TTC549 (cell line): ENCODE measurements at regions not wholly inside any gene's neighbourhood (a gene's known extent, or its start where the extent isn't known, plus 50 kb on each side); places are given as distances from the start of the nearest gene placed in this dataset.

ENCODE experiments used
- FAIRE-seq: peaks from 2 replicates; lab custom pipeline; 2012; peaks lifted over from hg19 to GRCh38; lab: Jason Lieb, UNC

- no peak for FAIRE-seq
These were observed 504.7 kb downstream of the SOX2 start for GRCh38 chr3:182216311-182216970.

- no peak for FAIRE-seq
These were observed 508.3 kb downstream of the SOX2 start for GRCh38 chr3:182220013-182220412.

GRCh38 chr3:182220471-182220870 lies 508.7 kb downstream of the SOX2 start:
- FAIRE-seq, result no peak

GRCh38 chr3:182226995-182227394 lies 515.3 kb downstream of the SOX2 start:
- no peak for FAIRE-seq

GRCh38 chr3:182233405-182233804 lies 521.7 kb downstream of the SOX2 start:
- no peak for FAIRE-seq

- FAIRE-seq, result no peak
These were observed 522.2 kb downstream of the SOX2 start for GRCh38 chr3:182233957-182234356.

- FAIRE-seq, result no peak
These were observed 523.2 kb downstream of the SOX2 start for GRCh38 chr3:182234881-182235280.

- FAIRE-seq, result no peak
These were observed 523.8 kb downstream of the SOX2 start for GRCh38 chr3:182235504-182235903.

- FAIRE-seq, result no peak
These were observed 526.4 kb downstream of the SOX2 start for GRCh38 chr3:182238126-182238525.

GRCh38 chr3:182239316-182239715 lies 527.6 kb downstream of the SOX2 start:
- FAIRE-seq, result no peak

GRCh38 chr3:182240474-182240873 lies 528.7 kb downstream of the SOX2 start:
- FAIRE-seq, result no peak

- FAIRE-seq, result no peak
These were observed 529.6 kb downstream of the SOX2 start for GRCh38 chr3:182241196-182241765.

- no peak for FAIRE-seq
These were observed 530.2 kb downstream of the SOX2 start for GRCh38 chr3:182241766-182242488.

GRCh38 chr3:182242489-182242942 lies 530.8 kb downstream of the SOX2 start:
- FAIRE-seq, result no peak

GRCh38 chr3:182243625-182244024 lies 531.9 kb downstream of the SOX2 start:
- no peak for FAIRE-seq

- FAIRE-seq, result no peak
These were observed 532.7 kb downstream of the SOX2 start for GRCh38 chr3:182244222-182244971.

- FAIRE-seq, result no peak
These were observed 533.3 kb downstream of the SOX2 start for GRCh38 chr3:182245059-182245458.

- no peak for FAIRE-seq
These were observed 535.1 kb downstream of the SOX2 start for GRCh38 chr3:182246870-182247269.

GRCh38 chr3:182248349-182248880 lies 536.7 kb downstream of the SOX2 start:
- no peak for FAIRE-seq

GRCh38 chr3:182252802-182253201 lies 540.5 kb upstream of the ATP11B start:
- FAIRE-seq, result no peak

GRCh38 chr3:182255158-182255557 lies 538.1 kb upstream of the ATP11B start:
- no peak for FAIRE-seq

- no peak for FAIRE-seq
These were observed 535.9 kb upstream of the ATP11B start for GRCh38 chr3:182257361-182257760.
